ENCODE measurements at regions not wholly inside any gene's neighbourhood (a gene's known extent, or its start where the extent isn't known, plus 50 kb on each side); places are given as distances from the start of the nearest gene placed in this dataset.

DNA sequence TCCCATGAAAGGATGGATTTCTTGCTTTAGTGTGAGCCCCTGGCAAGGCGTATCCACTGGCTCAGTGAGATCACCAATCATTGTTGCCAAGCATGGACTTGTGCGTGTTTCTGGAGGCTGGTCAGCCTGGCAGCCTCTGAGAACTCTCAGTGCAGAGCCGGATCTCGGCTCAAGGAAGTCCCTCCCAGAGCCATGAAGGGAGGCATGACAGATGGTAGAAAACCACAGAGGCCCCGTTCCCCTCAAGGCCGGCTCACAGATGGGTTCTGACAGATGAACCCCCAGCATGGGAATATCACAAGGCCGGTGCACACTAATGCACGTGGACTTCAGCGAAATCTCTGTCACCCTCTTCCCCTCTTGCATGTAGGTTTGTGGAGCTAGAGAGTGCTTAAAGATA, 290.5 kb downstream of the AJAP1 start:
- no peak for DNase-seq

DNA sequence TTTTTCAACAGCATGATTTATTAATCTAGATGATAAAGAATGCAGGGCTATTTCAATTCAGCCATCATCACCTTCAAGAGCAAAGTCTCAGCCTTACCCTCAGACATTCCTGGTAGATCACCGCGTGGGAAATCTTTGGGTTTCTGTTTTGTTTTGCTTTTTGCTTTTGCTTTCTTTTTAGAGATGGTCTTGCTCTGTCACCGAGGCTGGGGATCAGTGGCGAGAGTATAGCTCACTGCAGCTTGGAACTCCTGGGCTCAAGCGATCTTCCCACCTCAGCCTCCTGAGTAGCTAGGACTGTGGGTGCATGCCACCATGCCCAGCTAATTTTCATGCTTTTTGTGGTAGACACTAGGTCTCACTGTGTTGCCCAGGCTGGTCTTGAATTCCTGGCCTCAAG, 289.7 kb downstream of the AJAP1 start:
- no peak for DNase-seq

GRCh38 chr1:4939266-4939665, 284.9 kb downstream of the AJAP1 start:
- no peak for DNase-seq

- no peak for DNase-seq
Measured at GRCh38 chr1:4937876-4938534, 283.6 kb downstream of the AJAP1 start.

- DNase-seq = no peak
Measured at GRCh38 chr1:4935807-4936206, 281.4 kb downstream of the AJAP1 start.

GRCh38 chr1:4933232-4933631, 278.8 kb downstream of the AJAP1 start:
- no peak for DNase-seq

GRCh38 chr1:4932311-4933030, 278.1 kb downstream of the AJAP1 start:
- no peak for DNase-seq

- DNase-seq = no peak
Measured at GRCh38 chr1:4931486-4931885, 277.1 kb downstream of the AJAP1 start.

DNA sequence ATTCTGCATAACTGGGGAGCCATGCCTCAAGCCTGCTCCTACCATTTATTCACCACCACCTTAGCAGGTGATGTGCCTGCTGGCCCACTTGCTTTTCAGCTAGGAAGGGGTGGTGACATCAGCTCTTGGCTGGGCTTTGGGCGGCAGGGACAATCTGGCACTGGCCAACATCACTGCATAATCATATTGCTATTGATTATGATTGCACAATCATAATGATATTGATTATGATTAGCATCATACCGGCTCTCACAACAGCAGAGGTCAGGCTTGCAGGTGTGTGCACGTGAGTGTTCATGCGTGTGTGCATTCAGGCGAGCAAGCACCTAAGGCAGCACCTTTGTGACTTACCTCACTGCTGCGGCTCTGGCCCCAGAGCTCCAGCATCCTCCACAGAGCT, 273.8 kb downstream of the AJAP1 start:
- no peak for DNase-seq

- DNase-seq = no peak
Measured at GRCh38 chr1:4924356-4924755, 269.9 kb downstream of the AJAP1 start.

GRCh38 chr1:4916610-4917009, 262.2 kb downstream of the AJAP1 start:
- no peak for DNase-seq

GRCh38 chr1:4915154-4915553, 260.7 kb downstream of the AJAP1 start:
- DNase-seq = no peak

DNA sequence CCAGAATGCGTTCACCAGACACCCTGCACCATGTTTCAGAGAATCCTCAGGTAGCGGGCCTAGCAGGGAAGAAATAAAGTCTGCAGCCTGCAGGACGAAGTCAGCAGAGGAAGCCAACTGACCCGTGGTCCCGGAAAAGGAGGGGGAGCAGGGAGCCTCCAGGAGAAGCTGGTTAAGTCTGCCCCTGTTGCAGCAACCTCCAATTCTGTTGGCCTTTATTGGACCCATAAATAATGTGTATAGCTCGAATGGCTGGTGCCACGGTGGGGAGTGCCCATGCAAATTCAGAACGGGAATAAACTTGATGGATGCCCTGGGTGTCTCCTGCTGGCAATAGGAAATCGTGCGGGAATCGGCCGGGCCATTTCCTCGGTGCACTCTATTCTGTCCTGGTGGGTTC, 254.1 kb downstream of the AJAP1 start:
- DNase-seq = no peak

DNA sequence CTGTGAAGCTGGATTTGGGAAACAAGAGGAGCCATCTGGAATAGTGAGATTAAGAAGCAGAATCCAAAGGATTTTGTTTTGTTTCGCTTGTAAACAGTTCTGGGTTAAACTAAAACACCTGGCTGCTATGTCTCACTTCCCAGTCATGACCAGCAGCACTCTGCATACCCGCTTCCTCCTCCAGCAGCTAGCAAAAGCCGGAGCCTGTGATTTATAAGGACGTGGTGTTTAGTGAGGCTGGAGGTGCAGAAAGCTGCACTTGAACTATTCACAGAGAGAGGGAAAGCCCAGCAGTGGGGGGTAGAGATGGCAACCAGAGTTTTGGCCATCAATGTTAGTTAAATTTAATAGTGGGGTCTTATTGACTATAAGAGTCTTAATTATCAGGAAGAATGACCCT, 240.2 kb downstream of the AJAP1 start:
- DNase-seq = no peak

- no peak for DNase-seq
Measured at GRCh38 chr1:4880626-4881025, 226.2 kb downstream of the AJAP1 start.

DNA sequence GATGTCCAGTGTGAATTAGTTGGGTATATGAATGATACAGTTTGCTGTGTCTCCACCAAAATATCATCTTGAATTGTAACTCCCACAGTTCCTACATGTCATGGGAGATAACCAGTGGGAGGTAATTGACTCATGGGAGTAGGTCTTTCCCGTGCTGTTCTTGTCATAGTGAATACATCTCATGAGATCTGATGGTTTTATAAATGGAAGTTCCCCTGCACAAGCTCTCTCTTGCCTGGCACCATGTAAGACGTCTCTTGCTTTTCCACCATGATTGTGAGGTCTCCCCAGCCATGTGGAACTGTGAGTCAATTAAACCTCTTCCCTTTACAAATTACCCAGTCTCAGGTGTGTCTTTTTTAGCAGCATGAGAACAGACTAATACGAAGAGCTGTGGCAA, 223.0 kb downstream of the AJAP1 start:
- DNase-seq = no peak

GRCh38 chr1:4871373-4871772, 217.0 kb downstream of the AJAP1 start:
- no peak for DNase-seq

GRCh38 chr1:4868521-4868920, 214.1 kb downstream of the AJAP1 start:
- no peak for DNase-seq

DNA sequence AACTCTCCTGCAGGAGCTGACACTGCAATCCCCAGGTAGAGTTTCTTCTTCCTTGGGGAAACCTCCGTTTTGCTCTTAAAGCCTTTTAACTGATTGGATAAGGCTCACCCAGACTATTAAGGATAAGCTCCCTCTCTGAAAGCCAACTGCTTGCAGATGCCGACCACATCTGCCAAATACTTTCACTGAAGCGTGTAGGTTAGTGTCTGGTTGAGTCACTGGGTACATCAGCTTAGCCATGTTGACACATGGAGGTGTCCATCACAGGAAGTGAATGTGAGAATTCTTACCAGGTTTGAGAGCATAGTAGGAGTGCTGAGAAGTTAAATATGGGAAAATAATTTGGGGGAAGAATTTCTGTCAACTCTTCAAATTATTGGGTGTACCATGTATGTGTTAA, 202.0 kb downstream of the AJAP1 start:
- no peak for DNase-seq

- no peak for DNase-seq
Measured at GRCh38 chr1:4854367-4854766, 200.0 kb downstream of the AJAP1 start.

DNA sequence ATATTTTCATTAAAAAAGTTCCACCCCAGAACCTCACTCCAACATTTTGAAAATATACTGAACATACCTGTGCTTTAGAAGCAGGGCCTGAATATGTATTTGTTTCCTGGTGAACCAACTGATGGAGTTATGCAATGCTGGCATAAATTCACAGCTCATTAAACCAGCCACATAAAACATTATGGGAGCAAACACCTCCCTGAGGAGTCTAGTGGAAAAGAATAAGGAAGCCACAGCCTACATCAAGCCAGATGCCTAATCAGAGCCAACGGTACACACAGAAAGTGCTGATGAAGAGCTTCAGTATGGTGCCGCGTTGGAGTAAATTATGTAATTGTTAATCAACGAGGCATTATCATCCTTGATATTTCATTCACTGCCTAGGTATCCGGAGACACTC, 199.5 kb downstream of the AJAP1 start:
- DNase-seq = no peak

GRCh38 chr1:4851385-4852065, 197.1 kb downstream of the AJAP1 start:
- DNase-seq = no peak

DNA sequence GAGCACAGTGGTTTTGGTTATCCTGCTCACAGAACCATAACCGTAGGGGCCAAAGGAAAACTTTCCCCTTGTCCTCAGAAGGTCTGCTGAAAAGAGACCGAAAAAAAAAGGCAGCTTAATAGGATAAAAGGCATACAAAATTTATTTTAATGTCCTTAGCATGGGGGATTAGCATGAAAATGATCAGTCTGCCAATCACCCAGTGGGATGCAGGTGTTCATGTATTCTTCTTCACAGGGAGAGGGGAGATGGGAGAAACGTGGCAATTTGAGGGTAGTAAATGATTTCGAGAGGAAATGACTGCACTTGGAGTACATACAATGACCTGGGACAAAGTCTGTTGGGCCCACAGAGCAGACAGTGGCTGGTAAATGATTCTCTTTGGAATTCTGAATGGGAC, 194.0 kb downstream of the AJAP1 start:
- no peak for DNase-seq

DNA sequence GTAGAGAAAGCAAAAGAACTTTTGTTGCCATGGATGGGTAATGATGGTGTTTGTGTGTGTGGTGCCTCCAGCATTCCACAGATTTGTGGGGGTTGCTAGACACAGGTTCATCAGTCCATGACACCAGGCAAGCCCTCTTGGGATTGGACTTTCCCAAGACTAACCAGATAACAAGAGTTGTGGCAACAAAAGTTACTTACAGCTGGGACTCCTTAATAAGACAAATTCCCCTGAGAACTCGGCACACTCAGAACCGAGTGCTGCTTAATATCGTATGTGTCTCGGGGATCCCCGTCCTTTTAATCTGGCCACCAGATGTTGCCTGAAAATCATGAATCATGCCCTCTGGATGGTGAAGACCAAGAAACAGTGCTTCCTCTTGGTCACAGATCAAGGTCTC, 193.3 kb downstream of the AJAP1 start:
- DNase-seq = no peak

Measured in right kidney (tissue), 1 donor.